ENCODE measurements at regions not wholly inside any gene's neighbourhood (a gene's known extent, or its start where the extent isn't known, plus 50 kb on each side); places are given as distances from the start of the nearest gene placed in this dataset.

DNA sequence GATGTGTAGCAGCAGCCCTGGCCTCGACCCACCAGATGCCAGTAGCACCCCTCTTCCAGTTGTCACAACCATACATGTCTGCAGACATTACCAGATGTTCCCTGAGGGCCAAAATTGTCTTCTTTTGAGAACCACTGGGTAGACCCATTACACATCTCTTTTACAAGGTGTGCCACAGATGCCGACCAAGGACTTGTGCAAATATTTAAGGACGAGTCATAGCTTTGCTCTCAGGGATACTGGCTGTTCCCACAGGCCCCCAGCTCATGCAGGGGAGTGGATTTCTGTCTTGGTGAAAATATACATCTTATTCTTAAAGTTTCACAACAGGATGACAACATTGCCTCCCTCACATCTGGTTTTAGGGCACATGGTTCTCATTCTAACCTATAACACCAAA, 59.4 kb upstream of the ZBTB18 start (continued):
- TF ChIP-seq, protein P1, sequence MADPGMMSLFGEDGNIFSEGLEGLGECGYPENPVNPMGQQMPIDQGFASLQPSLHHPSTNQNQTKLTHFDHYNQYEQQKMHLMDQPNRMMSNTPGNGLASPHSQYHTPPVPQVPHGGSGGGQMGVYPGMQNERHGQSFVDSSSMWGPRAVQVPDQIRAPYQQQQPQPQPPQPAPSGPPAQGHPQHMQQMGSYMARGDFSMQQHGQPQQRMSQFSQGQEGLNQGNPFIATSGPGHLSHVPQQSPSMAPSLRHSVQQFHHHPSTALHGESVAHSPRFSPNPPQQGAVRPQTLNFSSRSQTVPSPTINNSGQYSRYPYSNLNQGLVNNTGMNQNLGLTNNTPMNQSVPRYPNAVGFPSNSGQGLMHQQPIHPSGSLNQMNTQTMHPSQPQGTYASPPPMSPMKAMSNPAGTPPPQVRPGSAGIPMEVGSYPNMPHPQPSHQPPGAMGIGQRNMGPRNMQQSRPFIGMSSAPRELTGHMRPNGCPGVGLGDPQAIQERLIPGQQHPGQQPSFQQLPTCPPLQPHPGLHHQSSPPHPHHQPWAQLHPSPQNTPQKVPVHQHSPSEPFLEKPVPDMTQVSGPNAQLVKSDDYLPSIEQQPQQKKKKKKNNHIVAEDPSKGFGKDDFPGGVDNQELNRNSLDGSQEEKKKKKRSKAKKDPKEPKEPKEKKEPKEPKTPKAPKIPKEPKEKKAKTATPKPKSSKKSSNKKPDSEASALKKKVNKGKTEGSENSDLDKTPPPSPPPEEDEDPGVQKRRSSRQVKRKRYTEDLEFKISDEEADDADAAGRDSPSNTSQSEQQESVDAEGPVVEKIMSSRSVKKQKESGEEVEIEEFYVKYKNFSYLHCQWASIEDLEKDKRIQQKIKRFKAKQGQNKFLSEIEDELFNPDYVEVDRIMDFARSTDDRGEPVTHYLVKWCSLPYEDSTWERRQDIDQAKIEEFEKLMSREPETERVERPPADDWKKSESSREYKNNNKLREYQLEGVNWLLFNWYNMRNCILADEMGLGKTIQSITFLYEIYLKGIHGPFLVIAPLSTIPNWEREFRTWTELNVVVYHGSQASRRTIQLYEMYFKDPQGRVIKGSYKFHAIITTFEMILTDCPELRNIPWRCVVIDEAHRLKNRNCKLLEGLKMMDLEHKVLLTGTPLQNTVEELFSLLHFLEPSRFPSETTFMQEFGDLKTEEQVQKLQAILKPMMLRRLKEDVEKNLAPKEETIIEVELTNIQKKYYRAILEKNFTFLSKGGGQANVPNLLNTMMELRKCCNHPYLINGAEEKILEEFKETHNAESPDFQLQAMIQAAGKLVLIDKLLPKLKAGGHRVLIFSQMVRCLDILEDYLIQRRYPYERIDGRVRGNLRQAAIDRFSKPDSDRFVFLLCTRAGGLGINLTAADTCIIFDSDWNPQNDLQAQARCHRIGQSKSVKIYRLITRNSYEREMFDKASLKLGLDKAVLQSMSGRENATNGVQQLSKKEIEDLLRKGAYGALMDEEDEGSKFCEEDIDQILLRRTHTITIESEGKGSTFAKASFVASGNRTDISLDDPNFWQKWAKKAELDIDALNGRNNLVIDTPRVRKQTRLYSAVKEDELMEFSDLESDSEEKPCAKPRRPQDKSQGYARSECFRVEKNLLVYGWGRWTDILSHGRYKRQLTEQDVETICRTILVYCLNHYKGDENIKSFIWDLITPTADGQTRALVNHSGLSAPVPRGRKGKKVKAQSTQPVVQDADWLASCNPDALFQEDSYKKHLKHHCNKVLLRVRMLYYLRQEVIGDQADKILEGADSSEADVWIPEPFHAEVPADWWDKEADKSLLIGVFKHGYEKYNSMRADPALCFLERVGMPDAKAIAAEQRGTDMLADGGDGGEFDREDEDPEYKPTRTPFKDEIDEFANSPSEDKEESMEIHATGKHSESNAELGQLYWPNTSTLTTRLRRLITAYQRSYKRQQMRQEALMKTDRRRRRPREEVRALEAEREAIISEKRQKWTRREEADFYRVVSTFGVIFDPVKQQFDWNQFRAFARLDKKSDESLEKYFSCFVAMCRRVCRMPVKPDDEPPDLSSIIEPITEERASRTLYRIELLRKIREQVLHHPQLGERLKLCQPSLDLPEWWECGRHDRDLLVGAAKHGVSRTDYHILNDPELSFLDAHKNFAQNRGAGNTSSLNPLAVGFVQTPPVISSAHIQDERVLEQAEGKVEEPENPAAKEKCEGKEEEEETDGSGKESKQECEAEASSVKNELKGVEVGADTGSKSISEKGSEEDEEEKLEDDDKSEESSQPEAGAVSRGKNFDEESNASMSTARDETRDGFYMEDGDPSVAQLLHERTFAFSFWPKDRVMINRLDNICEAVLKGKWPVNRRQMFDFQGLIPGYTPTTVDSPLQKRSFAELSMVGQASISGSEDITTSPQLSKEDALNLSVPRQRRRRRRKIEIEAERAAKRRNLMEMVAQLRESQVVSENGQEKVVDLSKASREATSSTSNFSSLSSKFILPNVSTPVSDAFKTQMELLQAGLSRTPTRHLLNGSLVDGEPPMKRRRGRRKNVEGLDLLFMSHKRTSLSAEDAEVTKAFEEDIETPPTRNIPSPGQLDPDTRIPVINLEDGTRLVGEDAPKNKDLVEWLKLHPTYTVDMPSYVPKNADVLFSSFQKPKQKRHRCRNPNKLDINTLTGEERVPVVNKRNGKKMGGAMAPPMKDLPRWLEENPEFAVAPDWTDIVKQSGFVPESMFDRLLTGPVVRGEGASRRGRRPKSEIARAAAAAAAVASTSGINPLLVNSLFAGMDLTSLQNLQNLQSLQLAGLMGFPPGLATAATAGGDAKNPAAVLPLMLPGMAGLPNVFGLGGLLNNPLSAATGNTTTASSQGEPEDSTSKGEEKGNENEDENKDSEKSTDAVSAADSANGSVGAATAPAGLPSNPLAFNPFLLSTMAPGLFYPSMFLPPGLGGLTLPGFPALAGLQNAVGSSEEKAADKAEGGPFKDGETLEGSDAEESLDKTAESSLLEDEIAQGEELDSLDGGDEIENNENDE (IDR thresholded peaks at IDR 0.05; ENCODE audit: insufficient replicate concordance, low read length): no peak
- TF ChIP-seq JUN (IDR thresholded peaks at IDR 0.05; ENCODE audit: low read depth, low read length): no peak
- TF ChIP-seq EP300 (IDR thresholded peaks at IDR 0.05; ENCODE audit: borderline replicate concordance in 1 of 2, low read depth in 2 of 2, low read length in 2 of 2): no peak

Data from H1 (cell line).